Ectodermal cell (in vitro differentiated cells): ENCODE measurements at regions not wholly inside any gene's neighbourhood (a gene's known extent, or its start where the extent isn't known, plus 50 kb on each side); places are given as distances from the start of the nearest gene placed in this dataset.

Experiments used
- H3K27ac ChIP-seq: 2 replicates; pipeline ENCODE4 v1.7.0; 2013; ENCODE audit warnings: mild to moderate bottlenecking, low read depth, low read length; ENCODE audit not compliant: insufficient read depth, poor library complexity, severe bottlenecking
- H3K27me3 ChIP-seq: 2 replicates; pipeline ENCODE4 v1.7.0; 2013; ENCODE audit warnings: mild to moderate bottlenecking, low read length; ENCODE audit not compliant: insufficient read depth, control insufficient read depth, poor library complexity, severe bottlenecking
- H3K36me3 ChIP-seq: one replicate; pipeline ENCODE4 v1.7.0; 2013; ENCODE audit warnings: low read length; ENCODE audit not compliant: control insufficient read depth, insufficient read depth
- H3K4me1 ChIP-seq: one replicate; pipeline ENCODE4 v1.7.0; 2013; ENCODE audit warnings: low read length; ENCODE audit not compliant: control insufficient read depth, insufficient read depth
- H3K4me3 ChIP-seq: 2 replicates; pipeline ENCODE4 v1.7.0; 2013; ENCODE audit warnings: low read depth, low read length, control low read depth; ENCODE audit not compliant: insufficient read depth
- H3K9me3 ChIP-seq: 2 replicates; pipeline ENCODE4 v1.7.0; 2013; ENCODE audit warnings: mild to moderate bottlenecking, low read length, moderate library complexity; ENCODE audit not compliant: control insufficient read depth
- WGBS, 2 experiments: methylation state at CpG; one replicate each; pipeline ENCODE4 v1.1.7; 2013; ENCODE audit warnings: missing lambda C conversion rate in 2 of 2; 5-methylcytosine and 5-hydroxymethylcytosine counted together

DNA sequence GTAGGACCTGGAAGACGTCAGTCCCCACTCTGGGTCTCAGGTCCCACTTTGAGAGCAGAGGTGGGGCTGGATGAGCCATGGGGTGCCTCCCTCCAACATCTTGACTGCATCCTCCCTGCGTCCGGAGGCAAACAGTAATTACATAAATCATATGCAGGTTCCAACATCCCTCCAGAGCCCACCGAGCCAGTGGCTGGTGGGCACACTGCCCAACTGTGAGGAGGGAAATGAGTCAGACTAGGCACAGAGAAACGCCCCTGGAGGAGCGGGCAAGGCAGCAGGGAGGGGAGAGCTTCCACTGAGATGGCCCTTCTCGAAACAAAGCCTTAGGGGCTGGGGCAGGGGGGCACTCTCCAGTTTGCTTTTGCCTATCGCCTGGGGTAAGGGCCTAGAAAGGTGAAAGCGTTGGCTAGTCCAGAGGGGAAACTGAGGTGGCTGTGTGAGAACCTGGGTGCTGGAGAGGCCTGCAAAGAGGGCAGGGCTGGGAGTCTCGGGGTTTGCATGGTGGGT lies 168.2 kb upstream of the MYCN start:
- no peak overlapping the region for H3K27ac ChIP-seq
- 88 to 93% methylated on average over 10 of the region's 10 CpGs for WGBS, 2 experiments
- no peaks in the 10 kb centered on the region for H3K9me3 ChIP-seq
- peaks cover 15% of the 10 kb centered on the region for H3K4me1 ChIP-seq
- no peaks in the 10 kb centered on the region for H3K36me3 ChIP-seq
- no peak overlapping the region for H3K4me3 ChIP-seq
- no peaks in the 10 kb centered on the region for H3K27me3 ChIP-seq

DNA sequence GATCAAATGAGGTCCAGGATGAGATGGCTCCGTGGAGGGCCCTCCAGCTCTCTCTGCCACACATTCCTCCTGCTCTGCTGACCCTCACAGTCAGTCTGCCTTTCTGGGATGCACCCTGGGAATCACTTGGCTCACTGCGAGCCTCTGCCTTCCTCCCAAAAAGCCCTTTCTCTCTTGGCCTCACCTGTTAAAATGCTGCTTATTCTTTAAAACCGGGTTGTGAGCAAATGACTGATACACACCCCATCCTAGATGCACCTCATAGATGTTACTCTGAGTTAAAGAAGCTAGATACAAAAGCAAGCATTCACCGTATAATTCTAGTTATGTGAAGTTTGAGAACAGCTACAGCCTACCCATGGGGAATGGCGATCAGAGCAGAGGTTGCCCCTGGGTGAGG lies 167.7 kb upstream of the MYCN start:
- Histone ChIP-seq H3K27ac (no peak overlapping the region), H3K4me1 (peaks cover 15% of the 10 kb centered on the region), H3K4me3 (no peak overlapping the region), H3K27me3 (no peaks in the 10 kb centered on the region), H3K9me3 (no peaks in the 10 kb centered on the region), H3K36me3 (no peaks in the 10 kb centered on the region)
- WGBS, 2 experiments: 81 to 87% methylated on average over 4 to 5 of the region's 5 CpGs

DNA sequence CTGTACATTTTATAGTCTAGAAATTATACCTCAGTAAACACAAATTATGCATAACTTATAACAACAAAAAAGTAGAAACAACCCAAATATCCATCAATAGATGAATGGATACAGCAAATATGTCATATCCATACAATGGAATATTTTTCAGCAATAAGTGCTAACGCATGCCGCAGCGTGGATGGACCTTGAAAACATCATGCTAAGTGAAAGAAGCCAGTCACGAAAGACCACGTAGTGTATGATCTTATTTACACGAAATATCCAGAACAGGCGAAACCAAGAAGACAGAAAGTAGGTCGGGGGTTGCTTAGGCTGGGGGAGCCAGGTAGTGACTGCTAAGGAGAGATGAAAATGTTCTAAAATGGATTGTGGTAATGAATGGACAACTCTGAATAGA lies 167.1 kb upstream of the MYCN start:
- Histone ChIP-seq H3K4me1 (peaks cover 14% of the 10 kb centered on the region), H3K27ac (no peak overlapping the region), H3K36me3 (no peaks in the 10 kb centered on the region), H3K9me3 (no peaks in the 10 kb centered on the region), H3K27me3 (no peaks in the 10 kb centered on the region), H3K4me3 (no peak overlapping the region)
- 96 to 97% methylated on average over 8 of the region's 8 CpGs for WGBS, 2 experiments

DNA sequence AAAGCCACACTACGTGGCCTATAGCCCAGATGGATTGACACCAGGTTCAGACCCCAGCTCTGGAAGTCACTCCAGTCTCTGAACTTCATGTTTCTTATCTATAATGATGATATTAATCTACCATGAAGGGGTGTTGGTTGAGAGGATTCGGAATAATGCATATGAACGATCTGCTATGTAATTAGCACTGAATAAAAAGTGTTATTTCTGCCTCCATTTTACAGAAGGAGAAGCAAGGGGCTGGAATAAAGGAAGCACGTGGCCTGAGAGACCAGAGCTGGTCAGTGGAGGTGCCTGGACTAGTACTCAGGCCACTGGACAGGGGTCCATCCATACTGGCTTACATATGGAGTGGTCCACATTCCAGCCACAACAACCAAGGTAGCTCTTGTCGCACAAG lies 166.5 kb upstream of the MYCN start:
- no peak overlapping the region for H3K27ac ChIP-seq
- no peaks in the 10 kb centered on the region for H3K9me3 ChIP-seq
- H3K4me3 ChIP-seq: no peak overlapping the region
- 87 to 98% methylated on average over 5 of the region's 5 CpGs for WGBS, 2 experiments
- H3K4me1 ChIP-seq: peaks cover 13% of the 10 kb centered on the region
- no peaks in the 10 kb centered on the region for H3K36me3 ChIP-seq
- H3K27me3 ChIP-seq: no peaks in the 10 kb centered on the region

DNA sequence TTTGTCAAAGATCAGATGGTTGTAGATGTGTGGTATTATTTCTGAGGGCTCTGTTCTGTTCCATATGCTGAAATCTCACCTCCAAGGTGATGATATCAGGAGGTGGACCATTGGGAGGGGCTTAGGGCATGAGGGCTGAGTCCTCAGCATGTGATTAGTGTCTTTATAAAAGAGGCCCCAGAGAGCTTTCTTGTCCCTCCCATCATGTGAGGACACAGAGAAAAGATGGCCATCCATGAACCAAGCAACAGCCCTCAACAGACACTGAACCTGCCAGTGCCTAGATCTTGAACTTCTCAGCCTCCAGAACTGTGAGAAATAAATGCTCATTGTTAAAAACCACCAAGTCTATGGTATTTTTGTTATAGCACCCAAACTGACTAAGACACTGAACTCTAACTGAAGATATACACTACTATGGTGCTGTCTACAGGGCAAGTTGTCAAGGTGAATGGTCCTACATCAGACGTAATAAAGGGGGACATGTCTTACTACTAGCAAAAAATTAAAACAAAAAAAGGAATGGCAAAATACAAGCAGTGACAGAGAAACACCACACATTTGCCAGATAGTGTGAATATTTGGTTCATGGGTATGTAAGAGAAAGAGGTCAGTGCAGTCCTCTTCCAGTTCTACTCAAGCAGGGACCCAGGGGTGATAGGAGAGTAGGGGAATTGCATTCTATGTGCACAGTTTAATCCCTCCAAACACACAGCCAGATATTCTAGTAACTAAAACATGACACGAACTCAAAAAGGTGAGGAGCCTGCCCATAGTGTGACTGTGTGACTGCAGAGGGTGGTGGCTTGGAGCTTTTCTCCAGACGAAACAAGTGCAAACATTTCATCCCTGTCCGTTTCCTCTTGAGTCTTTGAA lies 164.4 kb upstream of the MYCN start:
- no peaks in the 10 kb centered on the region for H3K36me3 ChIP-seq
- 88 to 94% methylated on average over 3 to 4 of the region's 4 CpGs for WGBS, 2 experiments
- no peaks in the 10 kb centered on the region for H3K9me3 ChIP-seq
- H3K4me3 ChIP-seq: no peak overlapping the region
- H3K27me3 ChIP-seq: no peaks in the 10 kb centered on the region
- peaks cover 19% of the 10 kb centered on the region for H3K4me1 ChIP-seq
- H3K27ac ChIP-seq: no peak overlapping the region

DNA sequence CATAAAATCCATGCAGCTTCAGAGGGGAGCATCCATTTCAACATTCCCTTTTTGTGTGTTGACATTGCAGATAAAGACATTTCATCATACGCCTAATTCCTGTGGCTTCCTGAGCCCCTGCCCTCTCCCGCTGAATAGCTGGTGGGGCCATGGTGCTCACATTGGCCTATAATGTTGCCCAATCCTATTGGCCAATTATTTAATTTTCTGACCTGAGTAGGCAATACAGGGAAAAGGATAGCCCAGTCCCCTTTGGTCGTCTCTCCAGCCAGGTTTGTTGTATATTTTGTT lies 163.8 kb upstream of the MYCN start:
- Histone ChIP-seq H3K4me1 (peaks cover 22% of the 10 kb centered on the region), H3K27me3 (no peaks in the 10 kb centered on the region), H3K36me3 (no peaks in the 10 kb centered on the region), H3K4me3 (no peak overlapping the region), H3K27ac (no peak overlapping the region), H3K9me3 (no peaks in the 10 kb centered on the region)
- 93% methylated on average over 3 of the region's 3 CpGs for WGBS, 2 experiments

DNA sequence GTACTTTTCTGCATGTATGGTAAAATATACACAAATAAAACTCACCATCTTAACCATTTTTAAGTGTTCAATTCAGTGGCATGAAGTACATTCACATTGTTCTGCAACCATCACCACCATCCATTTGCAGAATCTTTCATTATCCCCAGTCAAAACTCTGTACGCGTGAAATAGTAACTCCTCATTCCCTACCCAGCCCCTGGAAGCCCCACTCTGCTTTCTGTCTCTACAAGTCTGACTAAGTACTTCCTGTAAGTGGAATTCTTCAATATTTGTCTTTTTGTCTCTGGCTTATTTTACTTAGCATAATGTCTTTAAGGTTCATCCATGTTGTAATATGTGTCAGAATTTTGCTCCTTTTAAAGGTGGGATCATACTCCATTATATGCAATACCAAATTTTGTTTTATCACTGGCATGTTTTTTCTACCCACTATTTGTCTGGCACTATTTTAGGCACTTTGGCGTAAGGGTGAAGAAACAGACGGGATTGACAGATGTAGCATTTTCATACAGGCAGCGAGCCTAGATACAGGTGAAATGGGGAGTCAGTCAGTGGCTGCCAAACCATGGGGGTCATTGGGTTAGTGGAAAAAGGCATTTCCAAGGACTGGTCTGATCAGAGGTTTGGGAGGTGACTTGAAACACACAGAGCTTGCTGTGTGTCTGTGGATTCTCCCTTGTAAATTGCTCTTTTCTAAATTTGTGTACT lies 163.2 kb upstream of the MYCN start:
- Histone ChIP-seq H3K4me3 (no peak overlapping the region), H3K27me3 (no peaks in the 10 kb centered on the region), H3K36me3 (no peaks in the 10 kb centered on the region), H3K4me1 (peaks cover 22% of the 10 kb centered on the region), H3K9me3 (no peaks in the 10 kb centered on the region), H3K27ac (no peak overlapping the region)
- WGBS, 2 experiments: 95 to 96% methylated on average over 5 of the region's 5 CpGs

DNA sequence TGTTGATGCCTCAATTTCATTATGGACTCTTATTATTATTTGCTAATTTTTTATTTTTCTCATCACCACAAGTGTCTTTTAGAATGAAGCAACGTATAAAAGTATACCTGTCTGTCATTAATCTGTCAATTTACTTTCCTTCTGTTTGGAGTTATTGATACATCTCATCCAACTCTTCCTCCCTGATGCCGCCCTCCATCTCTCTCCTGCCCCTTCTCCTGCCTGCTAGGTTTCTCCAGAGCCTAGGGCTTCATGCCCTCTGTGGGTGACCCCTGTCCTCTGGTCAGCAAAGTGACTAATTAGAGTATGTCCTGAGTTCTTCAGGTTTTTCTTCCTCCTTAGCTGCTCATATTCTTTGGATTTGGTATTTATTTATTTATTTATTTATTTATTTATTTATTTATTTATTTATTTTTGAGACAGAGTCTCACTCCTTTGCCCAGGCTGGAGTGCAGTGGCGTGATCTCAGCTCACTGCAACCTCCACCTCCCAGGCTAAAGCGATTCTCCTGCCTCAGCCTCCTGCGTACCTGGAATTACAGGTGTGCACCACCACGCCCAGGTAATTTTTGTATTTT lies 162.5 kb upstream of the MYCN start:
- no peaks in the 10 kb centered on the region for H3K36me3 ChIP-seq
- H3K4me1 ChIP-seq: peaks cover 17% of the 10 kb centered on the region
- no peaks in the 10 kb centered on the region for H3K9me3 ChIP-seq
- H3K27ac ChIP-seq: no peak overlapping the region
- no peak overlapping the region for H3K4me3 ChIP-seq
- no peaks in the 10 kb centered on the region for H3K27me3 ChIP-seq
- 94 to 96% methylated on average over 6 of the region's 6 CpGs for WGBS, 2 experiments

DNA sequence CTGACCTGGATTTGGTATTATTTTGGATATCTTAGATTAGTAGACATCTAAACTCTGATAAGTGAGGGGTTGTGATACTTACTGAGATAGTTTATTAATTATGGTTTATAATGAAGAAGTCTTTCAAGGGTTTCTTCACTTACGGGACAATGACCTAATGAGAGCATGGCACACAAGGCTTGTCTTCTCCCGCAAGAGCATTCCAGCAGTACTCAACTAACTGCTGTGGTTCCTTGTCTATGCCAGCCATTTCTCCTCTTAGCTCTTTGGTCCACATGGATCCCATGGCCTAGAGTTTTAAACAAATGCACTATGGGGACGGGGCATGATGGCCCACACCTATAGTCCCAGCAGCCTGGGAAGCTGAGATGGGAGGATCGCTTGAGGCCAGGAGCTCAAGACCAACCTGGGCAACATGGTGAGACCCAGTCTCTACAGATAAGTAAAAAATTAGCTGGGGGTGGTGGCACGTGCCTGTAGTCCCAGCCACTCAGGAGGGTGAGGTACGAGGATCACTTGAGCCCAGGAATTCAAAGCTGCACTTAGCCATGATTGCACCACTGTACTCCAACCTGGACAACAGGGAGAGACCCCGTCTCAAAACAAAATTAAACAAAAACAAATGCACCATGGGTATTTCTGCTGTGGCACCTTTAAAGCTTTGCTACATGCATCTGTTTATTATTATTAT lies 161.7 kb upstream of the MYCN start:
- Histone ChIP-seq H3K4me3 (no peak overlapping the region), H3K4me1 (peaks cover 16% of the 10 kb centered on the region), H3K27ac (no peak overlapping the region), H3K27me3 (no peaks in the 10 kb centered on the region), H3K9me3 (no peaks in the 10 kb centered on the region), H3K36me3 (no peaks in the 10 kb centered on the region)
- WGBS, 2 experiments: 78 to 81% methylated on average over 7 of the region's 7 CpGs
